ENCODE measurements at regions not wholly inside any gene's neighbourhood (a gene's known extent, or its start where the extent isn't known, plus 50 kb on each side); places are given as distances from the start of the nearest gene placed in this dataset.

GRCh38 chr4:23943478-23943877 lies 53.6 kb upstream of the PPARGC1A start:
- Mint-ChIP-seq H3K4me3 (ENCODE audit: unreplicated experiment) (no peak overlapping the region), H3K9me3 (ENCODE audit: unreplicated experiment) (no peaks in the 10 kb centered on the region), H3K27me3 (ENCODE audit: insufficient read depth, unreplicated experiment) (peaks cover 3% of the 10 kb centered on the region), H3K36me3 (ENCODE audit: insufficient read depth, unreplicated experiment) (no peaks in the 10 kb centered on the region), H3K27ac (ENCODE audit: unreplicated experiment) (no peak overlapping the region), H3K4me1 (ENCODE audit: low read depth, unreplicated experiment) (no peaks in the 10 kb centered on the region)
- H3K36me3 ChIP-seq (ENCODE audit: control insufficient read depth, insufficient read depth, low read length): no peaks in the 10 kb centered on the region
- no peaks in the 10 kb centered on the region for H3K27me3 ChIP-seq (replicated peaks; ENCODE audit: control insufficient read depth, insufficient read depth, low read length)
- POLR2A ChIA-PET: no interaction called here
- TF ChIP-seq CTCF (IDR thresholded peaks at IDR 0.05; ENCODE audit: insufficient read depth in 1 of 2, low read depth in 1 of 2, low read length in 1 of 2, severe bottlenecking in 1 of 2, unreplicated experiment in 1 of 2): no peak
- H3K9me3 ChIP-seq: no peaks in the 10 kb centered on the region
- DNase-seq: no peak
- no peak overlapping the region for H3K4me3 ChIP-seq (ENCODE audit: low read depth, low read length)
- no TSS peak for BruUV-seq (replicated peaks)
- intact Hi-C loops (cut with micrococcal nuclease; ENCODE audit: unreplicated experiment): no loop called here
- CTCF ChIA-PET: no interaction called here
- H3K4me1 ChIP-seq: no peaks in the 10 kb centered on the region

- DNase-seq: no peak
- no peak overlapping the region for H3K27ac Mint-ChIP-seq (ENCODE audit: unreplicated experiment)
- TF ChIP-seq CTCF (IDR thresholded peaks at IDR 0.05; ENCODE audit: insufficient read depth in 1 of 2, low read depth in 1 of 2, low read length in 1 of 2, severe bottlenecking in 1 of 2, unreplicated experiment in 1 of 2): no peak
- no peaks in the 10 kb centered on the region for H3K9me3 Mint-ChIP-seq (ENCODE audit: unreplicated experiment)
- no peaks in the 10 kb centered on the region for H3K36me3 Mint-ChIP-seq (ENCODE audit: insufficient read depth, unreplicated experiment)
- peaks cover 3% of the 10 kb centered on the region for H3K27me3 Mint-ChIP-seq (ENCODE audit: insufficient read depth, unreplicated experiment)
- H3K9me3 ChIP-seq: no peaks in the 10 kb centered on the region
- POLR2A ChIA-PET: no interaction called here
- no peaks in the 10 kb centered on the region for H3K27me3 ChIP-seq (replicated peaks; ENCODE audit: control insufficient read depth, insufficient read depth, low read length)
- H3K4me1 Mint-ChIP-seq (ENCODE audit: low read depth, unreplicated experiment): no peaks in the 10 kb centered on the region
- no peaks in the 10 kb centered on the region for H3K36me3 ChIP-seq (ENCODE audit: control insufficient read depth, insufficient read depth, low read length)
- H3K4me3 ChIP-seq (ENCODE audit: low read depth, low read length): no peak overlapping the region
- H3K4me1 ChIP-seq: no peaks in the 10 kb centered on the region
- CTCF ChIA-PET: no interaction called here
- BruUV-seq (replicated peaks): no TSS peak
- no peak overlapping the region for H3K4me3 Mint-ChIP-seq (ENCODE audit: unreplicated experiment)
- intact Hi-C loops (cut with micrococcal nuclease; ENCODE audit: unreplicated experiment): no loop called here
Measured at GRCh38 chr4:23942471-23942870, 52.6 kb upstream of the PPARGC1A start.
